Right ventricle myocardium inferior (tissue), 1 donor: ENCODE measurements at regions not wholly inside any gene's neighbourhood (a gene's known extent, or its start where the extent isn't known, plus 50 kb on each side); places are given as distances from the start of the nearest gene placed in this dataset.
"Not testable (repeated sequence)": the region's sequence is repeated elsewhere in the genome, so short reads cannot be mapped to it uniquely, and the experiment has no call there.

ENCODE experiments used
- ATAC-seq: fragments of 200-7000 bp; cut with Tn5 transposase; one replicate; pipeline ENCODE4 v1.9.1; 2020; ENCODE audit warnings: mild to moderate bottlenecking, moderate library complexity
- DNase-seq: peaks from one replicate; pipeline ENCODE4 v3.0.0; 2021; ENCODE audit errors: missing footprints
- intact Hi-C: fragments of 100-400 bp; cut with DNase I; formaldehyde crosslinking; loops from one replicate; pipeline ENCODE4 v1.11.0; 2022
- donor health status: DM: no; HTN: yes; CAD: no; lungs with severe emphysema.

DNA sequence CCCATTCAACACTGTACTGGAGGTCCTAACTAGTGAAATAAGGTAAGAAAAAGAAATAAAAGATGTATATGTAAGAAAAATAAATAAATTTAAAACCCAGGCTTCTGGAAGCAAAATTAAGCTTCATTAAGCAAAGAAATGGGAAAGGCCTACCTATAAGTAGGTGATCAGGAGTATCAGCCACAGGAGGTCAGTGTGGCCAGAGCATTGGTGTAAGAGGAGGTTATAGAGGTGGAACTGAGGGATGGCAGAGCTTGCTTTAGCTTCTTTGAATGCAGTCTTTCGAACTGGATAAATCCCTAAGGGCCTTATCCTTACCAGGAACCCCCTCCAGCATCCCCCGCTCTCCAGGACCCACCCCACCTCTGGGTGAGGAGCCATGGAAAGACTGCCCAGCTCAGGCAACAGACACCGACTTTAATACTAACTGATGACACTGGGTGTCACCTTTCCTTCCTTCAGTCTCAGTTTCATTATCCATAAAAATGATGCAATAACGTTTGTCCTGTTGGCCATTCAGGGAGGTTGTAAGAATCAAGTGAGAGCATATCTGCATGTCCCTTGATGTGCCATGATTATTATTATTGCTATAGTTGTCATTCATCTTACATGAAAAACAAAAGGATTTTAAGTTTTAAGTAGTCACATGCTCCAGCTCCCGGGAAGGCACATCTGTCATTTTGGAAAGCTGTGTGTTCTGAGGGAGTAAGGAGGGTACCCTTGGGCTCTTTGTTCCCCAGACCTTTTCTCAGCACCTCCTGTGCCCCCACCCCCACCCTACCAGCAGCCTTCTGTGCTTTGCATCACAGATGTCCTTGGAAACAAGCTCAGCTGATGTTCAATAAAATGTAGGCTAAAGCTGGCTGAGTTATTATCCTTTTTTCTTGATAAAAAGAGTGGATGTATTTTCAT, 50.8 kb upstream of the CTNNA1 start:
- intact Hi-C loops, result no loop called here
- ATAC-seq (no peak), DNase-seq (no peak)

DNA sequence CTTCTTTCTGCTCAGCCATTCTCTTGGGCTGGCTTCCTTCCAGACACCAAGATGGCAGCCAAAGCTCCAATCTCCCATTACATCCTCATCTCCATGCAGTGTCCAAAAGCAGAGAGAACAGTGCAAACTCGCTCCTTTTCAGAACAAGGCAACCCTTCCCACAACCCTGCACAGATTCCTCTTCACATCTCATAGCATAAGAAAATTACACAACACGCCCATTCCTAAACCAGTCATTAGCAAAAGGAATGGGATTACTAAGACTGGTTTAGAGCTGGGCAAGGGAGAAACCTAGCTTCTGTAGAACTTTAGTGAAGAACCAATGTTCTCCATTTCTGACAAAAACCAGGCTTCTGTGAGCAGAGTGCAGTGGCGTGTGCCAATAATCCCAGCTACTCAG, 51.5 kb upstream of the CTNNA1 start:
- ATAC-seq (no peak), DNase-seq (no peak)
- intact Hi-C loops, result no loop called here

DNA sequence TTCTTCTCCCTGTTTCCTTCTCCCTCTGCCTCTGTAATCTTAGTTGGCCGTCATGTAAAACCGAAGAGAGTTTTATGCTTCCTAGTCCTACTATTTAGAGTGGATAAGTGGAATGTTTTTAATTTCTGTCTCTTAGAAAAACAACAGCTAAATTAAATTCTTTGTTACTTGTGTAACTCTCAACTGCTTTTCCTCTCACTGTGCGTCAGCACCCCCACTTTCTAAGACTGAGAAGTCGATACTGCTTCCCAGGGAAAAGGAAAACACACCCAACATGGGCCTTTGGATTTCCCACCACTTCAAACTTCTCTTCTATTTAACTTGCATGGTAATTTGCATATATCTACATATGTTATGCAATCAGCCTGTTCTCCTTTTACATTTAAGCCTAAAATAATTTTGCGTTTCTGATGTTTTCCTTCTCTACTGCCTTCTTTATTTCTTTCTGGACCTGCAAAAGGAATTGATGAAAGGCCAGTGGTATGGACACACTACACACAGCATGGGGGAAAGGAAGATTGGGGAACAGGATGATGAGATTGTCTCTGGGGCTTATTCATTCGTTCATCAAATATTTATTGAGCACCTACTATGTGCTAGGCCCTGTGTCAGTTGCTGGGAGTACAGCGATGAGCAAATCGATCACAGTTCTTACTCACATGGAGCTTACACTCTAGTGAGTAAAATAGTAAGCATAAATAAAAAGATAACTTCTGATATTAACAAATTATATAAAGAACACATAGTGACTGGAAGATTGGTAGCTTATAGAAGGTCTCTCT, 52.5 kb upstream of the CTNNA1 start:
- intact Hi-C loops, result no loop called here
- no peak for DNase-seq
- no peak for ATAC-seq

DNA sequence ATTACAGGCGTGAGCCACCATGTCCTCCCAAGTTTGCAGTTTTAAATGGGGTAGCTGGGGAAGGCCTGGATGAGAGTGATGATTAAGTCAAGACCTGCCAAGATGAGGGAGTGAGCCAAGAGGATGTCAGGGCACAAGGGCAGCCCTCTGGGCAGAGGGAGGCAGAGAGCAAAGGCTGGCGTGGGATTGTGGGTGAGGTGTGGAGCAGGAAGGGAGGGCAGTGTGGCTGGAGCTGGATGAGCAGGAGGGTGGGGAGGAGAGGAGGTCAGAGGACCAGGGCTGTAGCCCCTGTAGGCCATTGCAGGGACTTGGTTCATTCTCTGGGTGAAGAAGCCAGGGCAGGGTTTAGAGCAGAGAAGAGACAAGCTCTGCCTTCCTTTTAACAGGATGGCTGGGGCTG, 53.7 kb upstream of the CTNNA1 start:
- DNase-seq, result no peak
- intact Hi-C loops, result no loop called here
- no peak for ATAC-seq

DNA sequence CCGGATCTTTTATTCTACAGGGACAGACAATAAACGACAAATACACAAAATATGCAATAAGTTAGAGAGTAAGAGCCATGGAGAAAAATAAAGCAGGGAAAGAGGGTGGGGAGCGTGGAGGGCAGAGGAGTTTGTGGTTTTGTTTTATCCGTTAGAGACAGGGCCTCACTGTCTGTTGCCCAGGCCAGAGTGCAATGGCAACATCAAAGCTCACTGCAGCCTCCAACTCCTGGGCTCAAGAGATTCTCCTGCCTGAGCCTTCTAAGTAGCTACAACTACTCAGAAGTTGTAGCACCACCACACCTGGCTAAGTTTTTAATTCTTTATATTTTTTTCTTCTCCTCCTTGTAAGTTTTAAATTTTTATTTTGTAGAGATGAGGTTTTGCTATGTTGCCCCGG, 54.5 kb upstream of the CTNNA1 start:
- intact Hi-C loops, result no loop called here
- ATAC-seq (no peak), DNase-seq (no peak)

DNA sequence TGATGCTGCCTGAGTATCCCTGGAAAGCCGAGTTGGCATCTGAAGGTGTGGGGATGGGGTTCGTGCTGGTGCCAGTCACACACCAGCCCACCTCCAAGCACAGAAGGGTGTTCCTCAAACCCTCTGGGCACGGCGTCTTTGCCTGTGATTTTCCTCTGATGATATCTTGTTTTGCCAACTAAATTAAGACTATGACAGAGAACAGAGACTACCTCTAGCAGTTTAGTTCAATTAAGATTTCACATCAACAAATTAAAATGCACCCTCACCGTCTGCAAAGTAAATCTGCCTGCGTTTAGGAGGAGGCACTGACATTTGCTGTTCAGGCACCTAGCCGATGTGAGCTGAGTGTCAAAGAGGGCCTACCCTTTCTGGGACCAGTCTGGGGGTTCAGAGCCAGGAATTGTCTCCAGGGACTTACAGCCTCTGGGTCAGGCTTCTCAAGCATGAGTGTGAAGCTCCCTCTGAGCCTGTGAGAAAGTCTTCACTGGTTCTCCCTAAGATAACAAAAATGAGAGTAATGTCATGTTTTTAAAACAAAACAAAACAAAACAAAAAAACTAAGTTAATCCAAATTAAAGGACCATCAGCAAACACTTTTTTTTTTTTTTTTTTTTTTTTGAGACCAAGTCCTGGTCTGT, 55.4 kb upstream of the CTNNA1 start:
- DNase-seq (no peak), ATAC-seq (no peak)
- intact Hi-C loops, result no loop called here

DNA sequence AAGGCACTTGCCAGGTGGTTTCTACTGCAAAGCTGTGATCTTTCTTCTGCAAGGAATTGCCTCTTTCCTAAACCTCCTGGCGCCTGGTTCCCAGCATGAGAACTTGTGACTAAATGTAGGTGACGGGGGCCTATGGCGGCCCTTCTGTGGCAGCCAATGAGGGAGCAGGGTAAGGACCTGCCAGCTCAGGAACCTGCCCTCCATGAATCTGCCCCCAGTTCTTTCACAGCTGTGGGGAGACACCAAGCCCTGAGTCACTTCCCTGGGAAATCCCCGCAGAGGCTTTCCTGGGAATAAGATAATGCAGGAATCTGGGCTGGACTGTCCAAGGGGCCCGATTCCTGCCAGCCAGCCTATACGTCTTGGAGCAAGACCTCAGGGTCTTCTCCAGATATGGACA, 56.7 kb upstream of the CTNNA1 start:
- intact Hi-C loops, result no loop called here
- ATAC-seq, result no peak
- no peak for DNase-seq

DNA sequence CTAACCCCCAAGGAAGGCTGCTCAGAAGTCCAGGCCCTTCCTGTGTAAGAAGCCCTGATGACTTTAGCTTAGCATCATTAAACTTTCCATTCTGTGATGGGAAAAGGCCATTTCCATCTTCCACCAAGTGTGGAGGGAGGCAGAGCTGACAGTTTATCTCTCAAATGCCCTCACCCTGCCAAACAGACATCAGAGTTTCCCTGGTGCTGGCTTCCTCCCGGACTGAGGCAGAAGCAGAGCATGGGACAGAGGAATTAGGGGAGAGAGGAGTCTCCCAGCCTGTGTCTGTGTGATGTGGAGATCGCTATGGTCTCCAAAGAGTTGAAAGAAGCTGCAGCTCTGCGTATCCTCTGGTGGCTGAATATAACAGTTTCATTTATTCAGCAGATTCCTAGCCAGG, 57.4 kb upstream of the CTNNA1 start:
- DNase-seq (no peak), ATAC-seq (no peak)
- intact Hi-C loops, result no loop called here

DNA sequence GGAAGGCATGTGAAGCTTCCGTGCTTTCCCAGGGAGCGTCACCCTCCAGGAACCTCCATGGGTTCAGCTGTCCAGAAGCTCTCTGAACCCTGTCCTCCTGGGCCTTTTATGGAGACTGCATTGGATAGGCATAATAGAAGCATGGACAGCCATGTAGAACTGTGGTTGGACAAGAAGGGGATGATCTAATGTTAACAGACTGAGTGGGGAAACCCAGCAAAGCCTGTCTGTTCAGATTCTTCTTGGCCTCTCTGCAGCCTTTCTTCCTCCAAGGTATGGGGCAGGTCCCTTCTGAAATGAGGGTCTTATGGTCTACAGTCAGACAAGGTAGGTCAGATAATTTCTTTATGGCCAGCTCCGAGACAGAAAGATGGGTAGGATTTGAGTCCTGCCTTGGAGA, 59.1 kb upstream of the CTNNA1 start:
- ATAC-seq (no peak), DNase-seq (no peak)
- intact Hi-C loops, result no loop called here

DNA sequence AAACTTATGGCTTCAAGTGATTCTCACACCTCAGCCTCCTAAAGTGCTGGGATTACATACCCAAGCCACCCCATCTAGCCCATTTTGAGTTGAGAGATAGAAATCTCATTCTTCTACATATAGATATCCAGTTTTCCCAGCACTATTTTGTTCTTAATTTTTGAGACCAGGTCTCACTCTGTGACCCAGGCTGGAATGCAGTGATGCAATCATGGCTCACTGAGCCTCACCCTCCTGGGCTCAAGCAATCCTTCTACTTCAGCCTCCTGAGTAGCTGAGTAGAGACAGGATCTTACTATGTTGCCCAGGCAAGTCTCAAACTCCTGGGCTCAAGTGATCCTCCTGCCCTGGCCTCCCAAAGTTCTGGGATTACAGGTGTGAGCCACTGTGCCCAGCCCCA, 60.9 kb upstream of the CTNNA1 start:
- ATAC-seq (no peak), DNase-seq (no peak)
- intact Hi-C loops, result no loop called here

DNA sequence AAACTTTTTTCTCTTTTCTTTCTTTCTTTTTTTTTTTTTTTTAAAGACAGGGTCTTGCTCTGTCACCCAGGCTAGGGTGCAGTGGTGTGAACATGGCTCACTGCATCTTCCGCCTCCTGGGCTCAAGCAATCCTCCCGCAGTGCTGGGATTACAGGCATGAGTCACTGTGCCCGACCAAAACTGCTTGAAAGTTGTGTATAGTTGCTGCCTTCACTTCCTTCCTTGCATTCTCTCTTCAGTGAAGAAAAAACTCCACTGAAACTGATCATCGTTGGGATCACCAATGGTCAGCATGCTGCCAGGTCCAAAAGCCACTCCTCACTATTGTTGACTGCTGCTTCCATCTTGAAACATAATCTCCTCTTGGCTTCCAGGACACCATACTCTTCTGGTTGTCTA, 66.6 kb upstream of the CTNNA1 start:
- ATAC-seq, result no peak
- intact Hi-C loops, result no loop called here
- DNase-seq, result no peak

DNA sequence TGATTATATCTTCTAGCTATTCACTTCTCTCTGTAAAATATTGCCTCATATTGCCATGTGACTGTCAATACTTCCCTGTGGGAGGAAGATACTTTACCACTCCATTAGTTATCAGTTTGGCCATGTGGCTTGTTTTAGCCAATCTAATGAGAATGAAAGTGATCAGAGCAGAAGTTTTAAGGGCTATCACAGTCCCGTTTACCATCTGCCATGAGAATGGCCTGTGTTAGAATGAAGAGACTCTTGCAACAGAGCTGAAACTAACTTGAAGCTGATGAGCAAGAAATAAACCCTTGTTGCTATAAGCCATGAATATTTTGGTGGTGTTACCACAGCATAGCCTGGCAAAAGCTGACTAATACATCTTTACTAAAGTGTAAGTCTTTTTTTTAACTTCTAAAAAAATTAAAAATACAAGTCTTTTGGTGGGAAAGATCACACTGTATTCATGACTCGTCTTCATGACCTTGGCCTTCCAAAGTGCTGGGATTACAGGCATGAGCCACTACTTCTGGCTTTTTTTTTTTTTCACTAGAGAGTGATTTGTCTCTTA, 68.0 kb upstream of the CTNNA1 start:
- DNase-seq, result no peak

DNA sequence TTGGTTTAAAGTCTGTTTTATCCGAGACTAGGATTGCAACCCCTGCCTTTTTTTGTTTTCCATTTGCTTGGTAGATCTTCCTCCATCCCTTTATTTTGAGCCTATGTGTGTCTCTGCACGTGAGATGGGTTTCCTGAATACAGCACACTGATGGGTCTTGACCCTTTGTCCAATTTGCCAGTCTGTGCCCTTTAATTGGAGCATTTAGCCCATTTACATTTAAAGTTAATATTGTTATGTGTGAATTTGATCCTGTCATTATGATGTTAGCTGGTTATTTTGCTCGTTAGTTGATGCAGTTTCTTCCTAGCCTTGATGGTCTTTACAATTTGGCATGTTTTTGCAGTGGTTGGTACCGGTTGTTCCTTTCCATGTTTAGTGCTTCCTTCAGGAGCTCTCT, 70.8 kb upstream of the CTNNA1 start:
- DNase-seq, intact Hi-C loops, ATAC-seq: not testable (repeated sequence)

More for the DNA sequence above, 68.0 kb upstream of the CTNNA1 start:
- intact Hi-C loops, result no loop called here
- ATAC-seq, result no peak

DNA sequence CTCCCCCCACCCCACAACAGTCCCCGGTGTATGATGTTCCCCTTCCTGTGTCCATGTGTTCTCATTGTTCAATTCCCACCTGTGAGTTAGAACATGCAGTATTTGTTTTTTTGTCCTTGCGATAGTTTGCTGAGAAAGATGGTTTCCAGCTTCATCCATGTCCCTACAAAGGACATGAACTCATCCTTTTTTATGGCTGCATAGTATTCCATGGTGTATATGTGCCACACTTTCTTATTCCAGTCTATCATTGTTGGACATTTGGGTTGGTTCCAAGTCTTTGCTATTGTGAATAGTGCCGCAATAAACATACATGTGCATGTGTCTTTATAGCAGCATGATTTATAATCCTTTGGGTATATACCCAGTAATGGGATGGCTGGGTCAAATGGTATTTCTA, 74.4 kb upstream of the CTNNA1 start:
- DNase-seq, intact Hi-C loops, ATAC-seq: not testable (repeated sequence)

DNA sequence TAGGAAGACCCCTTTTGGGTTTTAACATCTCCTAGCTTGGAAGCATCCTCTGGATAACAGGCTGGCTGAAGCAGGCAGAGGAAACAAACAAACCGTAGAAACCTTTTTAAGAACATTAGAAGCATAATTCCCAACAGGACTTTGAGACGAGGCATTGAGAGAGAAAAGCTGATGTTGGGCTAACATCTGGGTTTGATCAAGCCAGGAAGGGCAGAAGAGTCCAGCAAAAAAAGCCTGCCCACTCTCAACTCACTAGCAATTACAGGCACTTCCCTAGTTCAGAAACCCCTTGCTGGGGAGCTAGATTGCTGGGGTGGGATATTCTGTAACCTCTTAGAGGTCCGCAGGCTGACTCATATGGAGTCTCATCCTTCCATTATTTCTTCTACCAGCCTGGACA, 75.4 kb upstream of the CTNNA1 start:
- DNase-seq (no peak), ATAC-seq (no peak)
- intact Hi-C loops, result no loop called here

DNA sequence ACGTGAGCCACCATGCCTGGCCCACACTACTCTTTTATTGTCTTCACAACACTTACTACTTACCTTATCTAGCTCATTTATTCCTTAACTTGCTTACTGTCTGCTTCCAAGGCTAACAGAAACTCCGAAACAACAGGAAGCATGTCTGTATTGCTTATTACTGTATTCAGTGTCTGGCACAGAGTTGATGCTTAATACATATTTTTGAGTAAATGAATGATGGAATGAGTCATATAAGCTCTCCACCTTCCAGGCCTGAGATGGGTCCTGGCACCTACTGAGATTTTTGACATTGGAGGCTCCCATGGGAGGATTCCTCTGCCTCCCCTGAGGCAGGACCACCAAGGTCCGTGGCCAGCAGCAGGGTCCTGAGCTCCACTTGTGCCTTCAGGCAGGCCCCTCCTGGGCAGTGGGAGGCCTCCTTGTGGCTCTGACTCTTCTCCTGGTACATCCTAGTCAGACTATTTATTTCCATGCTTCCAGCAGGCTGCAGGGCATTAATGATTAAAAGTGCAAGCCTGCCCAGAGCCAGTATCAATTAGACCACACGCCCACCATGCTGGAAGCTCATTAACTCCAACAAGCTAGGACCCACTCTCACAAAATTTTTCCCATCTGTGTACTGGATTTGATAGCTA, 76.5 kb upstream of the CTNNA1 start:
- ATAC-seq, result no peak
- intact Hi-C loops, result no loop called here

DNA sequence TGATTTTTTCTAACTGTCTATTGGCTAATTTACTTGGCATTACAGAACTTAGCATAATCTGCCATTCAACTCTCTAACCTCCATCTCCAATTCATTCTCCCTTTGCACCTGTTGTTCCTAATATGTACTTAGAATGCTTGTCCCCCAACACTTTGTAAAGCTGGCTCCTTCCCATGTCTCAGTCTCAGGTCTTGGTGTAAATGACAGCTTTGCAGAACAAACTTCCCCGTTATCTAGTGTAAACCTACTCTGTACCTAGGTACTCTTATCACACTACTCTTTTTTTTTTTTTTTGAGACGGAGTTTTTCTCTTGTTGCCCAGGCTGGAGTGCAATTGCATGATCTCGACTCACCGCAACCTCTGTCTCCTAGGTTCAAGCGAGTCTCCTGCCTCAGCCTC, 77.2 kb upstream of the CTNNA1 start:
- ATAC-seq, result no peak
- intact Hi-C loops, result no loop called here
- DNase-seq, result no peak

More for the DNA sequence above, 76.5 kb upstream of the CTNNA1 start:
- DNase-seq, result no peak

DNA sequence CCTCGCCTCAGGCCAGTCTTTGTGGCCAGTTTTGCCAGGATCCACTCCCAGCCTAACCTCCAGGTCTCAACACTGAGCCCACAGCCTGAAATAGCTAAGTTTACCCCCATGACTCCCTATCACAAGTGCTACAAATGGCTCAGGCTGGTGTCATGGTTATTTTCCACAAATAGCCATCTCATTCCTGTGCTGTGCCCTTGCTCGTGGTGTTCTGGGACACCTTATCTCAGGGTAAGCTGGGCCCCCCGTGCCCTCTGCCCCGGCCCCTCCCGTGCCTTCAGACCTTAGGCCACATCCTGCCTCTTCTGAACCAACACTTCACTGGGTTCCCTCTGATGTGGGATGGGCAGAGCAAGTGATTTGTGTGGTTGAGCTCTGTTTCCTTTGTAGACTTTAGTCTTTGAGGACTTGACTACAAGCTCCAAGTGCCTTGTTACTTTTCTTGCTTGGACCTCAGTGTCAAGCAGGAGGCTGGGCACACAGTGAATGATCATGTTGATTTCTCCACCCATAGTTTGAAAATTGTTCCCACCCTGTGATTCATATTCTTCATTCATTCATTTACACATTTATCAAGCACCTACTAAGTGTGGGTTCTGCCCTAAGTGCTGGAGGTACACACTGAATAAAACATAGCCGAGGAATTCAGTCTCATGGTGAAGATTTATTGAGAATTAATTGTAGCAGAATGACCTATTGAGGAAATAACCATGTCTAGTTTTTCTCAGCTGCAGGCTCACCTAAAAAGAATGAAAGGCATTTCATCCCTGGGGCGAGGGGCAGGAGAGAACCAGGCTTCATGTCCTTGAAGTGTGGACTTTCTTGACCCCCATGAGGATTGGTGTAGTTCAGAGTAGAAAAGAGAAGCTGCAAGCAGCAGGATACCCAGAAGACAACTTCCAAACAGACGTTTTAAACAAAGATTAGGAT, 84.5 kb upstream of the CTNNA1 start:
- DNase-seq, result peak; percentile 80
- intact Hi-C loops, result loop anchor here (2.0 to 5.0 kb wide), 2 partner anchors 56 to 84 kb away; partner anchors contain the start of gene CTNNA1
- peak; percentile 96 for ATAC-seq
